Central memory CD8-positive, alpha-beta T cell (primary cell): ENCODE measurements at regions not wholly inside any gene's neighbourhood (a gene's known extent, or its start where the extent isn't known, plus 50 kb on each side); places are given as distances from the start of the nearest gene placed in this dataset.
"Not testable (repeated sequence)": the region's sequence is repeated elsewhere in the genome, so short reads cannot be mapped to it uniquely, and the experiment has no call there.

Experiments
- ATAC-seq: fragments of 150-1000 bp; cut with Tn5 transposase; replicated peaks from 2 replicates; pipeline ENCODE4 v1.10.0; 2022; ENCODE audit warnings: mild to moderate bottlenecking, moderate FRiP score, moderate number of reproducible peaks; ENCODE audit not compliant: poor library complexity, severe bottlenecking; ENCODE audit errors: extremely low read depth
- DNase-seq, 2 donors: peaks; one replicate each; pipeline ENCODE4 v3.0.0; 2021; ENCODE audit warnings: low spot score in 2 of 2
- H3K27ac Mint-ChIP-seq: one replicate; pipeline ENCODE4 v1.8.0; 2022; ENCODE audit warnings: low read depth, mild to moderate bottlenecking, moderate library complexity, mixed read lengths
- H3K27me3 Mint-ChIP-seq: one replicate; pipeline ENCODE4 v1.8.0; 2022; ENCODE audit warnings: mixed read lengths
- H3K36me3 Mint-ChIP-seq: one replicate; pipeline ENCODE4 v1.8.0; 2022; ENCODE audit warnings: mild to moderate bottlenecking, moderate library complexity, mixed read lengths; ENCODE audit not compliant: insufficient read depth
- H3K4me1 Mint-ChIP-seq: one replicate; pipeline ENCODE4 v1.8.0; 2022; ENCODE audit warnings: mixed read lengths
- H3K4me3 Mint-ChIP-seq: one replicate; pipeline ENCODE4 v1.8.0; 2022; ENCODE audit warnings: mild to moderate bottlenecking, moderate library complexity, mixed read lengths
- H3K9me3 Mint-ChIP-seq: one replicate; pipeline ENCODE4 v1.8.0; 2022; ENCODE audit warnings: mixed read lengths

DNA sequence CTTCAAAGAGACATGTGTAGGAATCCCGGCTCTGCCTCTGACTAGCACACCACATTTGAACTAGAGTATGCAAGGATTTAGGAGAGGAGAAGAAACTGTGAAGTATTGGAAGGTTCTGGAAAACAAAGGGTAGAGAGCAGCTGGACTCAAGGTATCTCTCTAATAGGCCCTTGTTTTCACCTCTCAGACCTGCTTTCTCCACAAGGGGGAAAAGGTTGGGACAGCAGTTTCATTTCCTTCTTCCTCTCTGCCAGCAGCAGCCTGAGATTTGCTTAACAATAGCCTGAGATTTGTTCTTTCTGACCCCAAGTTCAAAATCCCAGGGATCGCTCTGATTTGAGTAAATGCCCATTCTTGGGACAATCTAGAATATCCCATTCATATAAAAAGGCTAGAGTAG, 430.6 kb upstream of the MCTP2 start:
- DNase-seq (no peak), ATAC-seq (no peak)
- H3K27ac Mint-ChIP-seq: no peak overlapping the region
- H3K4me1 Mint-ChIP-seq: no peaks in the 10 kb centered on the region
- H3K36me3 Mint-ChIP-seq: no peaks in the 10 kb centered on the region
- no peak overlapping the region for H3K4me3 Mint-ChIP-seq
- H3K9me3 Mint-ChIP-seq: no peaks in the 10 kb centered on the region
- H3K27me3 Mint-ChIP-seq: no peaks in the 10 kb centered on the region

DNA sequence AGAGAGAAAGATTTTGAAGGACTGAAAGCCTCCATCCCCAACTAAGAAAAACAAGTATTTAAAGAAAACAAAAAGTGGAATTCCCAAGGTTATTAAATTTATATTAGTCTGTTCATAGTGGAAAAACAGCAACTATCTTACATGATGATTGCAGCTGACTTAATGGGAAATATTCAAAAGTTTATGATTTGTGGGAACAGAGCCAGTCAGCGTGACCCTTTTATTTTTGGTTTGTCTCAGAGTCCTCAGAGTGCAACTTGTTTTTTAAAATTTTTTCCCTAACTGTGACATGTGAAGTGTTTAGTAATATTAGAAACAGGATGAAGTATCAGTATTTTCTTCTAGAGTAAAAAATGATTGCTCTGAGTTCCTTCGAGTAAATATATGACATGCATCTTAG, 441.9 kb upstream of the MCTP2 start:
- Mint-ChIP-seq H3K27me3 (peaks cover 47% of the 10 kb centered on the region), H3K4me3 (no peak overlapping the region), H3K9me3 (no peaks in the 10 kb centered on the region), H3K27ac (no peak overlapping the region), H3K4me1 (no peaks in the 10 kb centered on the region), H3K36me3 (no peaks in the 10 kb centered on the region)
- ATAC-seq (no peak), DNase-seq (no peak)

DNA sequence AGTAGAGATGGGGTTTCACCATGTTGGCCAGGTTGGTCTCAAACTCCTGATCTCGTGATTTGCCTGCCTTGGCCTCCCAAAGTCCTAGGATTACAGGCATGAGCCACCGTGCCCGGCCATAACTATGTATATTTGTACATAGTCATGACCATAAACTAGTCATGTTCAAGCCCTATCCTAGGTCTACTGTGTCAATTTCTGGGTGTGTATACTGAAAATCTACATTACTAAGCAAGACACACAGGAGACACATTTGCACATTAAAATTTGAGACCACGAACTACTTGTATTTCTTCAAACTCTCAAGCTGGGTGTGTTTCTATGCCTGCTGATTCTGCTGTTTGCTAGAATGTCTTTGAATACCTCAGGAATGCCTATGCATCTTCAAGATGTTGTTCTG, 451.3 kb upstream of the MCTP2 start:
- Mint-ChIP-seq H3K4me1 (no peaks in the 10 kb centered on the region), H3K36me3 (no peaks in the 10 kb centered on the region), H3K9me3 (no peaks in the 10 kb centered on the region), H3K27ac (no peak overlapping the region), H3K4me3 (no peak overlapping the region), H3K27me3 (peaks cover 21% of the 10 kb centered on the region)
- ATAC-seq (no peak), DNase-seq (no peak)

DNA sequence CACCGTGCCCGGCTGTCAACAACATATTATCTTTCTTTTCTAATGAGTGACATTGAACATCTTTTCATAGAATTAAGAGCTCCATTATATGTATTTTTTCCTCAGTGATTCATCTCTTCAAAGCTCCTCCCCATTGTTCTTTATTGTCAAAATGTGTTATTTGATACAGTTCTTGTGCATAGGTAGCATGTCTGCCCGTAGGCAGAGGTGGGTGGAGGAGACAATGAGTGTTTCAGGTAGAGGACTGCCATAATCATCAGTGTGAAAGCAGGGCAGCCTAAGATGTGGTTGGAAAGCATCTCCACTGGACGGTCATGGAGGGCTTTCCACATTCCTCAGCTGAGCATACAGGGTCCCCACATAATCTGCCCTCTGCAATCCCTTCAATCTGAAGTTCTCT, 452.0 kb upstream of the MCTP2 start:
- Mint-ChIP-seq H3K4me1 (no peaks in the 10 kb centered on the region), H3K9me3 (no peaks in the 10 kb centered on the region), H3K4me3 (no peak overlapping the region), H3K27me3 (peaks cover 29% of the 10 kb centered on the region), H3K27ac (no peak overlapping the region), H3K36me3 (no peaks in the 10 kb centered on the region)
- ATAC-seq (no peak), DNase-seq (no peak)

DNA sequence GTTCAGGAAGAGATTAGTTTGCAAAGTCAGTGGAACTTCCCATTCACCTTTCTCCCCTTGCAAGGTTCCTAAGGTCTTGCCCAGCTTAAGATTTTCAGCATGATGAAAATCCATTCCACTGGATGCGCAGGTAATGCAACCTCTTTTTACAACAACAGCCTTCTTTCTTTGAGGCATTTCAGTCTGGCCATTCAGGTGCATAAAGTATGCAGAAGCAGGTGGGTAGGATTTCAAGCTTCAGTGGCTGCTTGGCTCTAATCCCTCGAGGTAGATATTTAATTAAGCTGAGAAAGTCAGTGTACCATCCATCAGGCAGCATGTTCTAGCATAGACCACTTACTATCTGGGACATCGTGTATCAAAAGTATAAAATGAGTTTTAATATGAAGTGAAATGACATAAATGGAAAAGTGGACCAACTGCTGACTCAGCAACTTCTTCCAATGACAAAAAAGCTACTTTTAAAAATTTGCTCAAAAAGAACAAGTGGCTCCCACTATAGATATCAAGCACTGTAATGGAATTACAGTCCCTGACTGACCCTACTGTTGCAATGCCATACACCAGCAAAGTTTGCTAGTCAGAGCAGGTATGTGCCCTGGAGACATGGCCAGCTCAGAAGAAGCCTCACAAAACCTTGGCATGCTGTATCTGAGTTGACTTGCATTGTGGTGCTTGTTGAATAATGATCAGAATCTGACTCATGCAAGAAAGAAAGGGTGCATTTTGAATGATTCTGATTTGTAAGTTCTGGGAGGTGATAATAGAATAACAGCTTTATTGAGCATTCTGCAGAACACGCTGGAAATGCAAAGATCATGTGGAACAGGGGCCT, 459.9 kb upstream of the MCTP2 start:
- no peak for DNase-seq
- H3K4me1 Mint-ChIP-seq: no peaks in the 10 kb centered on the region
- no peaks in the 10 kb centered on the region for H3K9me3 Mint-ChIP-seq
- no peak overlapping the region for H3K27ac Mint-ChIP-seq
- H3K36me3 Mint-ChIP-seq: no peaks in the 10 kb centered on the region
- no peak for ATAC-seq
- no peak overlapping the region for H3K4me3 Mint-ChIP-seq
- peaks cover 56% of the 10 kb centered on the region for H3K27me3 Mint-ChIP-seq

DNA sequence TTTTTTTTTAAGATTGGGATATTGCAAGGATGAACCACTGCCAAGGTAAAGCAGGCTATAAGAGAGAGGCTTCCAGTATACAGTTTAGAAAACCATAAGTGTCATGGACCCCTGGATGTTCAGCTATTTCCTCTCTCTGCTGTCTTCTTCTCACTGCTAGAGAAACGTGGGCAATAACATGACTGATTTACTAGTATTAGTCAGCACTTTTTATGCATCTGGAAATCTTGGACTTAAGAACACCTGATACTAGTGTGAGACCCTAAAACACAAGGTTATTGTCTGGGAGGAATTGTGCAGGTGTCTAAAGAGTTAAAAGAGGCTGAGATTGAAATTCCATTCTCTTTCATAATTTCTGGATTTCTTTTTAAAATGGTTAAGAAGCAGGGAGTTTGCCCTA, 460.6 kb upstream of the MCTP2 start:
- H3K4me3 Mint-ChIP-seq: no peak overlapping the region
- no peaks in the 10 kb centered on the region for H3K4me1 Mint-ChIP-seq
- ATAC-seq: no peak

DNA sequence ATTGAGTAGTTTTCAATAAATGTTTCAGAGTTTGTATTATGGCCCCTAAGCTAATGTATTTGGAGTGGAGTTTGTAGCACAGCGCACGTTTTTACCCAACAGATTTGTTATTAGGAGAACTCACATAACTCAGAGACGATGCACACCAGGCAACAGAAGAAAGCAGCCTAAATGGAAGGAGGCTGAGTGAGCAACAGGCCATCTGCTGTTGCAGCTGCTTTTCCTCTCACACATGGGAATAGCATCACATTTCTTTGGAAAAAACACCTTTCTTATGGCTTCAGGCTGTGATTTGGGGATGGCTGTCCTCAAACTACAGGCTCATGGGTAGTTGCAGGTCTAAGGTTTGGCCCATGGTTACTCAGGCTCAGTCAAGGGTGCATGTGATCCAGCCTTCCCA, 469.3 kb upstream of the MCTP2 start:
- H3K9me3 Mint-ChIP-seq: no peaks in the 10 kb centered on the region

More for the DNA sequence above, 460.6 kb upstream of the MCTP2 start:
- H3K27ac Mint-ChIP-seq: no peak overlapping the region
- no peaks in the 10 kb centered on the region for H3K9me3 Mint-ChIP-seq
- DNase-seq: no peak
- H3K36me3 Mint-ChIP-seq: no peaks in the 10 kb centered on the region
- peaks cover 56% of the 10 kb centered on the region for H3K27me3 Mint-ChIP-seq

DNA sequence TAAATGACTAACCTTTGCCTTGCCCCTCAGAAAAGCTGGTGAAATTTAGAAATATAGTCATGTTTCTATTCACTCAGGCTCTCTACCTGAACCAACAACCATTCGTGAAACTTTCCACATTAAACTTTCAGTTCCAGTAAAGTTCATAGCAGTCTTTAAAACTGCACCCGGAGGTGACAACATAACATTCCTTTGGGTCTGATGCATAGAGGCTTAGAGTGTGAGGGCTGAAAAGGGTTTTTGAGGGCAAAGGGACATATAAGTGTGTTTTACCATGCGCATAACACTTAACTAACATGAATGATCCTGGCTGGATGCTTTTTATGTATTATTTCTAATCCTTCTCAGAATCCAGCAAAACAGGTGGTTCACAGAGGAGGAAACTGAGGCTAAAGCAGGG, 471.7 kb upstream of the MCTP2 start:
- Mint-ChIP-seq H3K27ac (no peak overlapping the region), H3K9me3 (no peaks in the 10 kb centered on the region), H3K4me1 (no peaks in the 10 kb centered on the region), H3K27me3 (peaks cover 18% of the 10 kb centered on the region), H3K36me3 (no peaks in the 10 kb centered on the region), H3K4me3 (no peak overlapping the region)
- DNase-seq (no peak), ATAC-seq (no peak)

More for the DNA sequence above, 469.3 kb upstream of the MCTP2 start:
- DNase-seq (no peak), ATAC-seq (no peak)
- Mint-ChIP-seq H3K27me3 (peaks cover 28% of the 10 kb centered on the region), H3K36me3 (no peaks in the 10 kb centered on the region), H3K4me1 (no peaks in the 10 kb centered on the region), H3K27ac (no peak overlapping the region), H3K4me3 (no peak overlapping the region)

DNA sequence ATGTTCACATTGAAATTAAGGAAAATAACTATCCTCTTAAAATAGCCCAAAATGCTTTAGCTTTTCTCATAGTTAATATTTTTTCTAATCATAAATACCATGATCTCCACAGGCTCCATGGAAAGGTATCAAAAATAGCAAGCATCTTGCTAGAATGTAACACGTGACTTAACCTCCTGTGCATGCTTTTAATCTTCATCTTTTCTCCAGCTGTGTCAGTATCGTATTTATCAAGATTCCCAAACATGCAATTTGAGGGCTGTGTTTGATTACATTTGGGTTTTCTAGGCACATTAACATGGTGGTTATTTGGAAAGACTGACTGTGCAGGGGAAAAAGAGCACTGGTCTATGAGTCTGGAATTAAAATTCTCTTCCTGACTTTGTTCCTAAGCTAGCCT, 472.5 kb upstream of the MCTP2 start:
- no peaks in the 10 kb centered on the region for H3K4me1 Mint-ChIP-seq
- no peaks in the 10 kb centered on the region for H3K36me3 Mint-ChIP-seq
- H3K9me3 Mint-ChIP-seq: no peaks in the 10 kb centered on the region
- H3K27ac Mint-ChIP-seq: no peak overlapping the region
- DNase-seq (no peak), ATAC-seq (no peak)
- H3K27me3 Mint-ChIP-seq: peaks cover 18% of the 10 kb centered on the region
- H3K4me3 Mint-ChIP-seq: no peak overlapping the region

DNA sequence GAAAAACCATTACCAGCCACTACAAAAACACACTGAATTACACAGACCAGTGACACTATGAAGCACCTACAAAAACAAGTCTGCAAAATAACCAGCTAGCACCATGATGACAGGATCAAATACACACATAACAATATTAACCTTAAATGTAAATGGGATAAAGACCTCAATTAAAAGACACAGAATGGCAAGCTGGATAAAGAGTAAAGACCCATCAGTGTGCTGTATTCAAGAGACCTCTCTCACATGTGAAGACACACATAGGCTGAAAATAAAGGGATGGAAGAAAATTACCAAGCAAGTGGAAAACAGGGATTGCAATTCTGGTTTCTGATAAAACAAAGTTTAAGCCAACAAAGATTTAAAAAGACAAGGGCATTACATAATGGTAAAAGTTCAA, 482.7 kb upstream of the MCTP2 start:
- no peaks in the 10 kb centered on the region for H3K36me3 Mint-ChIP-seq
- peaks cover 30% of the 10 kb centered on the region for H3K9me3 Mint-ChIP-seq
- peaks cover 63% of the 10 kb centered on the region for H3K27me3 Mint-ChIP-seq
- ATAC-seq (no peak), DNase-seq (no peak)
- no peak overlapping the region for H3K4me3 Mint-ChIP-seq
- H3K27ac Mint-ChIP-seq: no peak overlapping the region
- no peaks in the 10 kb centered on the region for H3K4me1 Mint-ChIP-seq

DNA sequence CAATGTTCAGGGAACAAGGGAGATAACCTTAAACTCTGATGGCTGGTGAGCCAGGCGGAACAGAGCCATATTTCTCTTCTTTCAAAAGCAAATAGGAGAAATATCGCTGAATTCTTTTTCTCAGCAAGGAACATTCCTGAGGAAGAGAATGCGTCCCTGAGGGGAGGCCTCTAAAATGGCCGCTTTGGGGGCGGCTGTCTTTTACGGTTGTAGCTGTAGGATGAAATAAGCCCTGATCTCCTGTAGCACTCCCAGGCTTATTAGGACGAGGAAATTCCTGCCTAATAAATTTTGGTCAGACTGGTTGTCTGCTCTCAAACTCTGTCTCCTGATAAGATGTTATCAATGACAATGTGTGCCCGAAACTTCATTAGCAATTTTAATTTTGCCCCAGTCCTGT, 496.4 kb upstream of the MCTP2 start:
- H3K4me3 Mint-ChIP-seq, H3K36me3 Mint-ChIP-seq, H3K27ac Mint-ChIP-seq, H3K4me1 Mint-ChIP-seq, ATAC-seq, H3K9me3 Mint-ChIP-seq, DNase-seq: not testable (repeated sequence)
- peaks cover 29% of the 10 kb centered on the region for H3K27me3 Mint-ChIP-seq

DNA sequence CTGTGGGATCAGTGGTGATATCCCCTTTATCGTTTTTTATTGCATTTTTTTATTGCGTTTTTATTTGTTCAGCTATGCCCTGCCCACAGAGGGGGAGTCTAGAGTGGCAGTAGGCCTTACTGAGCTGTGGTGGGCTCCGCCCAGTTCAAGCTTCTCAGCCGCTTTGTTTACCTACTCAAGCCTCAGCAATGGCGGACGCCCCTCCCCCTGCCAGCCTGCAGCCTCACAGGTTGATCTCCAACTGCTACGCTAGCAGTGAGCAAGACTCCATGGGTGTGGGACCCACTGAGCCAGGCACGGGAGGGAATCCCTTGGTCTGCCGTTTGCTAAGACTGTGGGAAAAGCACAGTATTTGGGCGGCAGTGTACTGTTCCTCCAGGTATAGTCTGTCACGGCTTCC, 500.6 kb upstream of the MCTP2 start:
- H3K4me3 Mint-ChIP-seq: no peak overlapping the region
- H3K27ac Mint-ChIP-seq: no peak overlapping the region
- no peak for DNase-seq
- H3K36me3 Mint-ChIP-seq: no peaks in the 10 kb centered on the region
- peaks cover 50% of the 10 kb centered on the region for H3K27me3 Mint-ChIP-seq
- ATAC-seq: no peak
- no peaks in the 10 kb centered on the region for H3K4me1 Mint-ChIP-seq
- no peaks in the 10 kb centered on the region for H3K9me3 Mint-ChIP-seq

DNA sequence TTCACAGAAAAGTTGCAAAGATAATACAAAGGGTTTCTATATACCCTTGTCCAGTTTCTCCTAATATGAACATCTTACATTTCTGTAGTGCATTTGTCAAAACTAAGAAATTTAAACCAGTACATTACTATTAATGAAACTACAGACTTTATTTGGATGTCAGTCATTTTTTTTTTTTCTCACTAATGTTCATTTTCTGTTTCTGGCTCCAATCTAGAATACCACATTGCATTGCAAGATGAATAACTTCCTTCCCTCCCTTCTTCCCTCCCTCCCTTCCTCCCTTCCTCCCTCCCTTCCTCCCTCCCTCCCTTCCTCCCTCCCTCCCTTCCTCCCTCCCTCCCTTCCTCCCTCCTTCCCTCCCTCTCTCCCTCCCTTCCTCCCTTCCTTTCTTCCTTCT, 509.2 kb upstream of the MCTP2 start:
- H3K27ac Mint-ChIP-seq: no peak overlapping the region
- H3K27me3 Mint-ChIP-seq: peaks cover under 1% of the 10 kb centered on the region
- ATAC-seq (no peak), DNase-seq (no peak)
- H3K4me1 Mint-ChIP-seq: no peaks in the 10 kb centered on the region
- H3K36me3 Mint-ChIP-seq: no peaks in the 10 kb centered on the region
- H3K9me3 Mint-ChIP-seq: no peaks in the 10 kb centered on the region
- H3K4me3 Mint-ChIP-seq: no peak overlapping the region
